HT1080 (cell line): ENCODE measurements at regions not wholly inside any gene's neighbourhood (a gene's known extent, or its start where the extent isn't known, plus 50 kb on each side); places are given as distances from the start of the nearest gene placed in this dataset.

Experiments used
- DNase-seq: peaks from one replicate; pipeline ENCODE4 v3.0.0-alpha.2; 2015; ENCODE audit warnings: low read depth

- no peak for DNase-seq
These were observed 481.4 kb downstream of the SUCLA2 start for GRCh38 chr13:47519626-47520025.

- no peak for DNase-seq
These were observed 482.5 kb downstream of the SUCLA2 start for GRCh38 chr13:47518530-47518929.

- no peak for DNase-seq
These were observed 489.4 kb downstream of the SUCLA2 start for GRCh38 chr13:47511647-47512046.

GRCh38 chr13:47508527-47509228 is 492.4 kb downstream of the SUCLA2 start:
- no peak for DNase-seq

- DNase-seq = no peak
These were observed 497.6 kb downstream of the SUCLA2 start for GRCh38 chr13:47503475-47503874.

GRCh38 chr13:47502166-47502565 is 498.9 kb downstream of the SUCLA2 start:
- DNase-seq = no peak

- DNase-seq = peak; percentile 88
These were observed 501.5 kb downstream of the SUCLA2 start for GRCh38 chr13:47499358-47500150.

- peak; percentile 68 for DNase-seq
These were observed 516.5 kb downstream of the SUCLA2 start for GRCh38 chr13:47484548-47484947.

GRCh38 chr13:47481536-47481935 is 519.5 kb downstream of the SUCLA2 start:
- DNase-seq = no peak

GRCh38 chr13:47480951-47481350 is 520.1 kb downstream of the SUCLA2 start:
- no peak for DNase-seq

- peak; percentile 89 for DNase-seq
These were observed 521.0 kb downstream of the SUCLA2 start for GRCh38 chr13:47480121-47480520.

- no peak for DNase-seq
These were observed 522.1 kb downstream of the SUCLA2 start for GRCh38 chr13:47478985-47479384.

- no peak for DNase-seq
These were observed 525.6 kb downstream of the SUCLA2 start for GRCh38 chr13:47475441-47475948.

- DNase-seq = no peak
These were observed 526.2 kb downstream of the SUCLA2 start for GRCh38 chr13:47474839-47475238.

GRCh38 chr13:47474326-47474725 is 526.7 kb downstream of the SUCLA2 start:
- no peak for DNase-seq

GRCh38 chr13:47472516-47472915 is 528.6 kb downstream of the SUCLA2 start:
- DNase-seq = no peak

GRCh38 chr13:47463726-47464125 is 537.3 kb downstream of the SUCLA2 start:
- DNase-seq = peak; percentile 72

GRCh38 chr13:47463002-47463401 is 538.1 kb downstream of the SUCLA2 start:
- DNase-seq = no peak

- DNase-seq = no peak
These were observed 539.3 kb downstream of the SUCLA2 start for GRCh38 chr13:47461816-47462215.

- DNase-seq = peak; percentile 24
These were observed 541.6 kb downstream of the SUCLA2 start for GRCh38 chr13:47459512-47459911.

- no peak for DNase-seq
These were observed 543.4 kb downstream of the SUCLA2 start for GRCh38 chr13:47457626-47458025.

GRCh38 chr13:47455626-47456025 is 545.4 kb downstream of the SUCLA2 start:
- DNase-seq = peak; percentile 23

- no peak for DNase-seq
These were observed 546.1 kb downstream of the SUCLA2 start for GRCh38 chr13:47454986-47455385.
